Ascending aorta (tissue), 2 donors: ENCODE measurements at regions not wholly inside any gene's neighbourhood (a gene's known extent, or its start where the extent isn't known, plus 50 kb on each side); places are given as distances from the start of the nearest gene placed in this dataset.

Source experiments
- DNase-seq, 2 donors: peaks; one replicate each; pipeline ENCODE4 v3.0.0-alpha.2; 2019; ENCODE audit warnings: low spot score in 2 of 2
- H3K27ac ChIP-seq, 2 donors: fragments of 200-600 bp; sonication (generic); one replicate each; pipeline ENCODE4 v1.5.1; 2016 to 2017; ENCODE audit warnings: mild to moderate bottlenecking in 1 of 2
- H3K27me3 ChIP-seq: fragments of 200-600 bp; sonication (generic); one replicate; pipeline ENCODE4 v1.5.1; 2017
- H3K36me3 ChIP-seq, 2 donors: fragments of 200-600 bp; sonication (generic); one replicate each; pipeline ENCODE4 v1.5.1; 2016
- H3K4me1 ChIP-seq, 2 donors: fragments of 200-600 bp; sonication (generic); one replicate each; pipeline ENCODE4 v1.5.1; 2016 to 2017; ENCODE audit warnings: mild to moderate bottlenecking in 1 of 2
- H3K4me3 ChIP-seq, 2 donors: fragments of 200-600 bp; sonication (generic); one replicate each; pipeline ENCODE4 v1.5.1; 2016 to 2017; ENCODE audit warnings: mild to moderate bottlenecking in 1 of 2
- H3K9me3 ChIP-seq, 2 donors: fragments of 200-600 bp; sonication (generic); one replicate each; pipeline ENCODE4 v1.5.1; 2016
- CTCF ChIP-seq, 3 experiments: fragments of 200-600 bp in 2 of 3; fragments of 450-650 bp in 1 of 3; sonication (generic) in 2 of 3; IDR thresholded peaks; one replicate each; pipeline ENCODE4 v1.5.1; 2016 to 2019; ENCODE audit warnings: antibody characterized with exemption in 3 of 3, mild to moderate bottlenecking in 1 of 3, moderate library complexity in 1 of 3
- intact Hi-C: fragments of 100-400 bp; cut with DNase I; formaldehyde crosslinking; loops from one replicate; pipeline ENCODE4 v1.15.1; 2023

DNA sequence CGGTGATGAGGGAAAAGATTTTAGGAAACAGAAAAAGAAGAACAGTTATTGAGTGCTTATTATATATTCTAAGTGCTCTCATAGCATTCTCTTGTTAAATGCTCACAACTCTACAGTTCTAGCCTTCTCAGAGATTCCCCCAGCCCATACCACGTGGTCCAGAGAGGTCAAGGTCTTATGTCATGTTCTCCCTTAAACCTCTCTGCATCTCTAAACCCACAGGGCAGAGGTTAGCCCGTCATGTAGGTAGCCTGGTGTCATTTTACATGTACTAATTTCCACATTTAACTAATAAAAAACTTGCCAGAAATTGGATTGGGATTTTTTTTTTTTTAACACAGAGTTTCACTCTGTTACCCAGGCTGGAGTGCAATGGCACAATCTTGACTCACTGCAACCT is 178.0 kb downstream of the CEMIP2 start:
- Histone ChIP-seq H3K27ac (no peak overlapping the region), H3K4me1 (no peaks in the 10 kb centered on the region), H3K4me3 (no peak overlapping the region), H3K27me3 (no peaks in the 10 kb centered on the region), H3K9me3 (no peaks in the 10 kb centered on the region), H3K36me3 (no peaks in the 10 kb centered on the region)
- intact Hi-C loops = no loop called here
- no peak for DNase-seq
- TF ChIP-seq CTCF (IDR thresholded peaks at IDR 0.05) = no peak

DNA sequence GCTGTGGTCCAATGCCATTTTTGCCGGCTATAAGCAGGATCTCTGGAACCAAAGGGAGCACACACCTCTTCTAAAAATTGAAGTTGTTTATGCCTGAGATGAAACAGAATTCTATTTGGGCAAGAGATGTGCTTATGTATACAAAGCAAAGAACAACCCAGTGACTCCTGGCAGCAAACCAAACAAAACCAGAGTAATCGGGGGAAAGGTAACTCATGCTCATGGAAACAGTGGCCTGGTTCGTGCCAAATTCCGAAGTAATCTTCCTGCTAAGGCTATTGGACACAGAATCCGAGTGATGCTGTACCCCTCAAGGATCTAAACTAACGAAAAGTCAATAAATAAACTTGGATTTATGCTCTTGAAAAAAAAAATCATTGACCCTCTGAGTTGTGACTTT is 178.7 kb downstream of the CEMIP2 start:
- Histone ChIP-seq H3K4me3 (no peak overlapping the region), H3K9me3 (no peaks in the 10 kb centered on the region), H3K27me3 (no peaks in the 10 kb centered on the region), H3K27ac (no peak overlapping the region), H3K36me3 (no peaks in the 10 kb centered on the region), H3K4me1 (no peaks in the 10 kb centered on the region)
- no peak for TF ChIP-seq CTCF (IDR thresholded peaks at IDR 0.05)
- DNase-seq = no peak
- intact Hi-C loops = loop anchor here (10.0 kb wide), 1 partner anchor 65 kb away; no protein-coding TSS in a partner anchor

DNA sequence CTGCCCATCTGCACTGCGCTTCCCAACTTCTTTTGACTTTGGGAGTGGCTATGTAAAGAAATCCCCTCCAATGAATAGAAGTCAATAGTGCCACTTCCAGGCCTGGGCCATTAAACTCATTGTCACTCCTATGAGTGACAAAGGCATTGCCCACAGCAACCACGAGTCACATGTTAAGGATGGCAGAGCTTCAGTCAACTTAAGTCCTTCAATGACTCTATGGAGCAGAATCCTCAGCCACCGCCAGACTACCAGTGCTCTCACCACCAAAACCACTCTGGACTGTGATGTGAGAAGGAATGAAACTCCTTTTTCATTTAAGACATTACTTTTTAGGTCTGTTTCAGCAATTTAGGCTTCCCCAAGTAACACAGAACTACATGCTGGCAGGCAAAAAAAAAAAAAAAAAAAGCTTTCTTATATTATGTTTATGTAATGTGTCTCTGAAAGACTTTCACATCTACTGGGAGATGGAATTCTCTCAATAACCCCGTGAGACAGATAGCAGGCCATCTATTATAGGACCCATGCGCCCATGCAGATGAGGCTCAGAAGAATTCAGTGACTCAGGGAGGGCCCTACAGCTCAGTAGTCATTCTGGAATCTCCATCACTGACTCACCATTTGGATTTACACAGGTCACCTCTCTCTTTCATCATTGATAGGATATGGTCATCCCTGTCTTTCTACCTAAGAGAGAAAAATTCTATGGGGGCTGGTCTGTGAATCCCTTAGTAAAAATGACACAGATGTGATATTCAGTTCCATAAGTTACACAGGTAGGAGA is 180.5 kb downstream of the CEMIP2 start:
- no peak for TF ChIP-seq CTCF (IDR thresholded peaks at IDR 0.05)
- no peaks in the 10 kb centered on the region for H3K36me3 ChIP-seq
- intact Hi-C loops = loop anchor here (10.0 kb wide), 1 partner anchor 63 kb away; no protein-coding TSS in a partner anchor

DNA sequence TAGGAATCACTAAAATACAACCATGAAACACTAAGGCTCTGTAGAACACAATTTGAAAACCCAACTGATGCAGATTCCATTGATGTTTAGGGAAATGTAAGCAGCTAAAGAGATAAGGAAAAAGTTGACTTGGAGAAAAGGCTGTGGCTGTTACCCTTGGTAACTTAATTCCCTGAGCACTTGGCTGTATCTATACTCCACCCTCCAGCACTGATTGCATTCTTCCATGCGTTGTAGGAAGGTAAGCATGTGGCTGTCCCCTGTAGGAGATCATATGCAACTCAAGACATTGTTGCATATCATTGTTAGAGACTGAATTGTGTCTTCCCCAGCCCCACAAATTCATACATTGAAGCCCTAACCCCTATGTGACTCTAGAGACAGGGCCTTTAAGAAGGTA is 184.5 kb downstream of the CEMIP2 start:
- no peak for TF ChIP-seq CTCF (IDR thresholded peaks at IDR 0.05)
- Histone ChIP-seq H3K27me3 (no peaks in the 10 kb centered on the region), H3K9me3 (no peaks in the 10 kb centered on the region), H3K4me1 (no peaks in the 10 kb centered on the region), H3K36me3 (no peaks in the 10 kb centered on the region), H3K4me3 (no peak overlapping the region), H3K27ac (no peak overlapping the region)
- intact Hi-C loops = loop anchor here (10.0 kb wide), 1 partner anchor 59 kb away; no protein-coding TSS in a partner anchor
- no peak for DNase-seq

More for the DNA sequence above, 180.5 kb downstream of the CEMIP2 start:
- H3K9me3 ChIP-seq = no peaks in the 10 kb centered on the region
- H3K4me1 ChIP-seq = no peaks in the 10 kb centered on the region
- no peak overlapping the region for H3K4me3 ChIP-seq
- H3K27me3 ChIP-seq = no peaks in the 10 kb centered on the region
- no peak overlapping the region for H3K27ac ChIP-seq
- DNase-seq = no peak

- intact Hi-C loops = loop anchor here (10.0 kb wide), 1 partner anchor 58 kb away; no protein-coding TSS in a partner anchor
These were observed 186.0 kb downstream of the CEMIP2 start for GRCh38 chr9:71582347-71582746.

More at GRCh38 chr9:71582347-71582746, 186.0 kb downstream of the CEMIP2 start:
- Histone ChIP-seq H3K27me3 (no peaks in the 10 kb centered on the region), H3K27ac (no peak overlapping the region), H3K9me3 (no peaks in the 10 kb centered on the region), H3K36me3 (no peaks in the 10 kb centered on the region), H3K4me1 (no peaks in the 10 kb centered on the region), H3K4me3 (no peak overlapping the region)
- no peak for DNase-seq
- no peak for TF ChIP-seq CTCF (IDR thresholded peaks at IDR 0.05)
